ENCODE measurements at regions not wholly inside any gene's neighbourhood (a gene's known extent, or its start where the extent isn't known, plus 50 kb on each side); places are given as distances from the start of the nearest gene placed in this dataset.

- H3K4ac ChIP-seq (ENCODE audit: low read length): no peak overlapping the region
- no peak overlapping the region for H3K4me2 ChIP-seq (ENCODE audit: insufficient read depth, low read length, poor library complexity, severe bottlenecking)
- H2BK12ac ChIP-seq (ENCODE audit: low read length): no peak overlapping the region
- no peaks in the 10 kb centered on the region for H3K36me3 ChIP-seq (replicated peaks in 1 of 2; ENCODE audit: control insufficient read depth in 2 of 2, insufficient read depth in 2 of 2, low read length in 2 of 2)
- no peak overlapping the region for H2BK120ac ChIP-seq (ENCODE audit: low read depth, low read length)
- no peaks in the 10 kb centered on the region for H3K79me1 ChIP-seq (ENCODE audit: low read depth, low read length)
- no peak overlapping the region for H3K18ac ChIP-seq (ENCODE audit: low read length)
- no peak overlapping the region for H3K23ac ChIP-seq (ENCODE audit: low read depth, low read length, poor library complexity)
- H3K27me3 ChIP-seq (ENCODE audit: control insufficient read depth in 3 of 3, insufficient read depth in 3 of 3, low read depth in 1 of 3, low read length in 3 of 3): no peaks in the 10 kb centered on the region
- no peak overlapping the region for H3K14ac ChIP-seq (ENCODE audit: low read length)
- DNase-seq (ENCODE audit: low spot score): no peak
- no peak overlapping the region for H3K9ac ChIP-seq (ENCODE audit: low read depth, low read length, poor library complexity)
- peaks cover 5 to 15% of the 10 kb centered on the region in 2 donors for H3K4me1 ChIP-seq (ENCODE audit: control insufficient read depth in 2 of 2, insufficient read depth in 1 of 2, low read depth in 1 of 2, low read length in 2 of 2)
- no peak overlapping the region for H3K27ac ChIP-seq (replicated peaks; ENCODE audit: low read length)
- H2BK15ac ChIP-seq (ENCODE audit: low read length): no peak overlapping the region
- no peak overlapping the region for H4K8ac ChIP-seq (ENCODE audit: low read depth, low read length)
- no peak overlapping the region for H2AFZ ChIP-seq (ENCODE audit: low read length)
- H2BK5ac ChIP-seq (ENCODE audit: low read length): no peak overlapping the region
- no peak overlapping the region for H2AK5ac ChIP-seq (ENCODE audit: low read depth, low read length)
- WGBS, 2 donors (ENCODE audit: extremely low coverage in 2 of 2, insufficient read length in 2 of 2, insufficient replicate concordance in 1 of 2): no CpG with 5 or more reads among the region's 7 CpGs
- no peak overlapping the region for H3K4me3 ChIP-seq (ENCODE audit: low read length in 2 of 2)
- no peaks in the 10 kb centered on the region for H3K9me3 ChIP-seq (replicated peaks in 1 of 2; ENCODE audit: control insufficient read depth in 2 of 2, insufficient read depth in 1 of 2, low read depth in 1 of 2, low read length in 2 of 2)
- H4K91ac ChIP-seq (ENCODE audit: low read depth, low read length, poor library complexity): no peak overlapping the region
Measured at GRCh38 chr13:78401873-78402707, 201.3 kb downstream of the POU4F1 start.

GRCh38 chr13:78398743-78399410 is 204.5 kb downstream of the POU4F1 start:
- no peak overlapping the region for H3K9ac ChIP-seq (ENCODE audit: low read depth, low read length, poor library complexity)
- H2AFZ ChIP-seq (ENCODE audit: low read length): no peak overlapping the region
- H3K4me3 ChIP-seq (ENCODE audit: low read length in 2 of 2): no peak overlapping the region
- no peak overlapping the region for H2BK15ac ChIP-seq (ENCODE audit: low read length)
- no peak overlapping the region for H3K27ac ChIP-seq (replicated peaks; ENCODE audit: low read length)
- no peaks in the 10 kb centered on the region for H3K27me3 ChIP-seq (ENCODE audit: control insufficient read depth in 3 of 3, insufficient read depth in 3 of 3, low read depth in 1 of 3, low read length in 3 of 3)
- H3K4me2 ChIP-seq (ENCODE audit: insufficient read depth, low read length, poor library complexity, severe bottlenecking): no peak overlapping the region
- H2BK120ac ChIP-seq (ENCODE audit: low read depth, low read length): no peak overlapping the region
- H4K8ac ChIP-seq (ENCODE audit: low read depth, low read length): no peak overlapping the region
- no peak overlapping the region for H3K18ac ChIP-seq (ENCODE audit: low read length)
- H4K91ac ChIP-seq (ENCODE audit: low read depth, low read length, poor library complexity): no peak overlapping the region
- H2BK12ac ChIP-seq (ENCODE audit: low read length): no peak overlapping the region
- no peaks in the 10 kb centered on the region for H3K79me1 ChIP-seq (ENCODE audit: low read depth, low read length)
- no peaks in the 10 kb centered on the region for H3K36me3 ChIP-seq (replicated peaks in 1 of 2; ENCODE audit: control insufficient read depth in 2 of 2, insufficient read depth in 2 of 2, low read length in 2 of 2)
- H3K14ac ChIP-seq (ENCODE audit: low read length): no peak overlapping the region
- WGBS, 2 donors (ENCODE audit: extremely low coverage in 2 of 2, insufficient read length in 2 of 2, insufficient replicate concordance in 1 of 2): no CpG with 5 or more reads among the region's 4 CpGs
- H3K4me1 ChIP-seq (ENCODE audit: control insufficient read depth in 2 of 2, insufficient read depth in 1 of 2, low read depth in 1 of 2, low read length in 2 of 2): peaks cover 5 to 8% of the 10 kb centered on the region in 2 donors
- no peak overlapping the region for H2BK5ac ChIP-seq (ENCODE audit: low read length)
- no peak overlapping the region for H2AK5ac ChIP-seq (ENCODE audit: low read depth, low read length)
- no peak for DNase-seq (ENCODE audit: low spot score)
- no peak overlapping the region for H3K4ac ChIP-seq (ENCODE audit: low read length)
- H3K9me3 ChIP-seq (replicated peaks in 1 of 2; ENCODE audit: control insufficient read depth in 2 of 2, insufficient read depth in 1 of 2, low read depth in 1 of 2, low read length in 2 of 2): no peaks in the 10 kb centered on the region
- H3K23ac ChIP-seq (ENCODE audit: low read depth, low read length, poor library complexity): no peak overlapping the region

GRCh38 chr13:78393286-78394142 is 209.8 kb downstream of the POU4F1 start:
- H3K9ac ChIP-seq (ENCODE audit: low read depth, low read length, poor library complexity): no peak overlapping the region
- no peak for DNase-seq (ENCODE audit: low spot score)
- no peaks in the 10 kb centered on the region for H3K27me3 ChIP-seq (ENCODE audit: control insufficient read depth in 3 of 3, insufficient read depth in 3 of 3, low read depth in 1 of 3, low read length in 3 of 3)
- no peak overlapping the region for H2BK120ac ChIP-seq (ENCODE audit: low read depth, low read length)
- no peaks in the 10 kb centered on the region for H3K79me1 ChIP-seq (ENCODE audit: low read depth, low read length)
- H4K8ac ChIP-seq (ENCODE audit: low read depth, low read length): no peak overlapping the region
- H3K23ac ChIP-seq (ENCODE audit: low read depth, low read length, poor library complexity): no peak overlapping the region
- H3K4me1 ChIP-seq (ENCODE audit: control insufficient read depth in 2 of 2, insufficient read depth in 1 of 2, low read depth in 1 of 2, low read length in 2 of 2): peaks cover 0 to 3% of the 10 kb centered on the region in 2 donors
- no peak overlapping the region for H4K91ac ChIP-seq (ENCODE audit: low read depth, low read length, poor library complexity)
- H3K14ac ChIP-seq (ENCODE audit: low read length): no peak overlapping the region
- no peak overlapping the region for H2AFZ ChIP-seq (ENCODE audit: low read length)
- no peak overlapping the region for H3K4me2 ChIP-seq (ENCODE audit: insufficient read depth, low read length, poor library complexity, severe bottlenecking)
- H2BK15ac ChIP-seq (ENCODE audit: low read length): no peak overlapping the region
- WGBS, 2 donors (ENCODE audit: extremely low coverage in 2 of 2, insufficient read length in 2 of 2, insufficient replicate concordance in 1 of 2): no CpG with 5 or more reads among the region's 4 CpGs
- H3K36me3 ChIP-seq (replicated peaks in 1 of 2; ENCODE audit: control insufficient read depth in 2 of 2, insufficient read depth in 2 of 2, low read length in 2 of 2): no peaks in the 10 kb centered on the region
- no peak overlapping the region for H3K27ac ChIP-seq (replicated peaks; ENCODE audit: low read length)
- H2BK12ac ChIP-seq (ENCODE audit: low read length): no peak overlapping the region
- H3K9me3 ChIP-seq (replicated peaks in 1 of 2; ENCODE audit: control insufficient read depth in 2 of 2, insufficient read depth in 1 of 2, low read depth in 1 of 2, low read length in 2 of 2): no peaks in the 10 kb centered on the region
- no peak overlapping the region for H3K4ac ChIP-seq (ENCODE audit: low read length)
- no peak overlapping the region for H3K4me3 ChIP-seq (ENCODE audit: low read length in 2 of 2)
- no peak overlapping the region for H2AK5ac ChIP-seq (ENCODE audit: low read depth, low read length)
- H2BK5ac ChIP-seq (ENCODE audit: low read length): no peak overlapping the region
- H3K18ac ChIP-seq (ENCODE audit: low read length): no peak overlapping the region
